HUES64 (cell line): ENCODE measurements at regions not wholly inside any gene's neighbourhood (a gene's known extent, or its start where the extent isn't known, plus 50 kb on each side); places are given as distances from the start of the nearest gene placed in this dataset.

ENCODE experiments used
- H3K27ac ChIP-seq: 2 replicates; pipeline ENCODE4 v1.7.0; 2013; ENCODE audit warnings: low read depth, low read length, inconsistent platforms
- H3K27me3 ChIP-seq: 2 replicates; pipeline ENCODE4 v1.6.1; 2013; ENCODE audit warnings: mild to moderate bottlenecking, low read length; ENCODE audit not compliant: insufficient read depth
- H3K36me3 ChIP-seq: 2 replicates; pipeline ENCODE4 v1.6.1; 2013; ENCODE audit warnings: mild to moderate bottlenecking, low read length; ENCODE audit not compliant: insufficient read depth
- H3K4me1 ChIP-seq: 2 replicates; pipeline ENCODE4 v1.6.1; 2013; ENCODE audit warnings: mild to moderate bottlenecking, low read length, moderate library complexity; ENCODE audit not compliant: insufficient read depth
- H3K4me3 ChIP-seq: 2 replicates; pipeline ENCODE4 v1.5.1; 2013; ENCODE audit warnings: mild to moderate bottlenecking, low read length, moderate library complexity
- H3K9ac ChIP-seq: 2 replicates; pipeline ENCODE4 v1.6.1; 2013; ENCODE audit warnings: mild to moderate bottlenecking, low read depth, low read length
- H3K9me3 ChIP-seq: 2 replicates; pipeline ENCODE4 v1.6.1; 2013; ENCODE audit warnings: low read depth, low read length; ENCODE audit not compliant: insufficient read depth
- WGBS: fragments of 150-250, 120-280 bp; methylation state at CpG from one replicate; pipeline ENCODE4 v1.1.7; 2013; ENCODE audit warnings: missing lambda C conversion rate; 5-methylcytosine and 5-hydroxymethylcytosine counted together

GRCh38 chr6:113172531-113172966 lies 684.6 kb upstream of the MARCKS start:
- Histone ChIP-seq H3K27ac (no peak overlapping the region), H3K9ac (no peak overlapping the region), H3K4me1 (no peaks in the 10 kb centered on the region), H3K9me3 (peaks cover 10% of the 10 kb centered on the region; the same call in 1 of the 2 replicates), H3K36me3 (no peaks in the 10 kb centered on the region), H3K27me3 (no peaks in the 10 kb centered on the region), H3K4me3 (no peak overlapping the region)
- WGBS = 76% methylated on average over 2 of the region's 2 CpGs

DNA sequence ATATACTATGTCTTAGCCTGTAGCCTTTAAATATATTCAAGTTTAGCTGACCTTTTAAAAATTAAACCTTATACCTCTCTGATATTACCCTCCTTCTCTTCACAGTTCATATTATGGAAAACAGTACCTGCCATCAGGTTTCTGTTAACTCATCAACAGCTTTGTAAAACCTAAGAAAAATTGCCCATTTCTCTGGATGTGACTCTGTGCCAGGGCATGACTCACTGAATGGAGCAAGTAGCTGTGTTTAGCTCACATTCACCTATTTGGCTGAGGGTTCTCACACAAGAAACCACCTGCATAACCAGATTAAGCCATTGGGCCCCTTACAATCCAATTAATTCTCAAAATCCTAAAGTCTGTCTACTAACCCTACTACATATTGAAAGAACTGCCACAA lies 678.8 kb upstream of the MARCKS start:
- no peak overlapping the region for H3K9ac ChIP-seq
- no peaks in the 10 kb centered on the region; the same call in 1 of the 2 replicates for H3K4me1 ChIP-seq
- no peaks in the 10 kb centered on the region for H3K9me3 ChIP-seq
- no peak overlapping the region for H3K27ac ChIP-seq
- H3K4me3 ChIP-seq = no peak overlapping the region
- H3K27me3 ChIP-seq = no peaks in the 10 kb centered on the region
- H3K36me3 ChIP-seq = no peaks in the 10 kb centered on the region

- no peaks in the 10 kb centered on the region; the same call in 1 of the 2 replicates for H3K4me1 ChIP-seq
- no peaks in the 10 kb centered on the region for H3K36me3 ChIP-seq
- H3K9ac ChIP-seq = no peak overlapping the region
- H3K27ac ChIP-seq = no peak overlapping the region
- H3K27me3 ChIP-seq = no peaks in the 10 kb centered on the region
- 93% methylated on average over 3 of the region's 3 CpGs for WGBS
- no peak overlapping the region for H3K4me3 ChIP-seq
- H3K9me3 ChIP-seq = no peaks in the 10 kb centered on the region
Observed at GRCh38 chr6:113181164-113181563, 676.0 kb upstream of the MARCKS start.

DNA sequence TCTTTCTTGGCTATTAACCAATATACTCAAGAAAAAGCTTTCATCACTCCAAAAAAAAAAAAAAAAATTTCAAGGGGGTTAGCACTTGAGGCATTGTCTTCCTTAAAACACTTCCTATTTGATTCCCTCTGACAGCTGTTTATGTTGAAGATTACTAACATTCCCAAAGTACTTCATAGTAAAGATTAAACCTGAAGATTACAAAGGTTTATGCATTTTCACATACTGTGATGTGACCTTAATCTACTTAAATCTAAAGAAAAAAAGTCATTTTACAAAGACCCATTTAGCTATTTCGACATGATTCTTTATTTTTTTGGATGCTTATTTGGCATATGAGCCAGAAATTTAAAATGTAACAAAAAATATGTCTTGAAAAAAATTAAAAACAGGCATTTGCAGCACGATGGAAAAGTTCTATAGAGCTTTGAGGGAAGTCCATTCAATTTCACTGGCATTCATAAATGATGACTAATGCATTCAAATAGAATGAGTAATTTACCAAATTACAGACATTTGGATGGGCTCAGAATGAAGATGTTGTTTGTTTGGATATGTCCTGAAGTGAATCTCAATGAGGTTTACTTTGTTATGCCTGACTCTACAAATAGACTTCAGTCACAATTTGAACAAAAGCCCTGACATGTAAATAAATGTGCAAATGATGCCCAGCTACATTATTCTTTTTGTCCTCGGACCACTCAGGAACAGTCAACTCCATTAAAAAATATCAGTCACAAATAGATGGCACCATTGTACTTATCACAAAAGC lies 674.6 kb upstream of the MARCKS start:
- Histone ChIP-seq H3K27me3 (no peaks in the 10 kb centered on the region), H3K4me3 (no peak overlapping the region), H3K4me1 (no peaks in the 10 kb centered on the region; the same call in 1 of the 2 replicates), H3K36me3 (no peaks in the 10 kb centered on the region), H3K27ac (no peak overlapping the region), H3K9ac (no peak overlapping the region), H3K9me3 (no peaks in the 10 kb centered on the region)
- 90% methylated on average over 3 of the region's 3 CpGs for WGBS

- 100% methylated on average over 3 of the region's 3 CpGs for WGBS
- H3K9me3 ChIP-seq = no peaks in the 10 kb centered on the region
Observed at GRCh38 chr6:113184291-113184690, 672.9 kb upstream of the MARCKS start.

GRCh38 chr6:113184736-113185135 lies 672.4 kb upstream of the MARCKS start:
- Histone ChIP-seq H3K36me3 (no peaks in the 10 kb centered on the region), H3K27ac (no peak overlapping the region), H3K4me1 (no peaks in the 10 kb centered on the region; the same call in 1 of the 2 replicates), H3K9ac (no peak overlapping the region), H3K4me3 (no peak overlapping the region), H3K9me3 (no peaks in the 10 kb centered on the region), H3K27me3 (no peaks in the 10 kb centered on the region)
- 98% methylated on average over 2 of the region's 2 CpGs for WGBS

More at GRCh38 chr6:113184291-113184690, 672.9 kb upstream of the MARCKS start:
- H3K27ac ChIP-seq = no peak overlapping the region
- no peaks in the 10 kb centered on the region; the same call in 1 of the 2 replicates for H3K4me1 ChIP-seq
- H3K27me3 ChIP-seq = no peaks in the 10 kb centered on the region
- no peaks in the 10 kb centered on the region for H3K36me3 ChIP-seq
- H3K9ac ChIP-seq = no peak overlapping the region
- H3K4me3 ChIP-seq = no peak overlapping the region

DNA sequence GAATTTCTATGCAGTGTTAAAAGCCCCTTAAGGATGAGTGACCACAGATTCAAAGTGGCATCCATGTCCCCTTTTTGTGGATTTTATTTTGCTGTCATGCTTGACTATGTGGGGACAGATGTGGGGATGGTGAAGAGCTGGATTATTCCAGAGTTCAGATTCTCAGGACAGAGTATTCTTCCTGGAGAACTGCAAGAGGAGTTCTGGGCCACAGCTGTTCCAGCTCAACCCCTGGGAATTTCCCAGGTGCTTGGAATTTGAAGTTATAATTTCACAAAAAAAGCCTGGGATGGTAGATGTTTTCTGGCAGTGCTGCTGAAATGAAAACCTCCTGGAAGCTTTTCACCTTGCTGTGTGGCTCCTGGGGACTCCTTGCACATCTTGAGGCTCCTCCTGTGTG lies 671.8 kb upstream of the MARCKS start:
- Histone ChIP-seq H3K4me1 (no peaks in the 10 kb centered on the region; the same call in 1 of the 2 replicates), H3K9ac (no peak overlapping the region), H3K27ac (no peak overlapping the region), H3K27me3 (no peaks in the 10 kb centered on the region), H3K4me3 (no peak overlapping the region), H3K36me3 (no peaks in the 10 kb centered on the region), H3K9me3 (no peaks in the 10 kb centered on the region)

DNA sequence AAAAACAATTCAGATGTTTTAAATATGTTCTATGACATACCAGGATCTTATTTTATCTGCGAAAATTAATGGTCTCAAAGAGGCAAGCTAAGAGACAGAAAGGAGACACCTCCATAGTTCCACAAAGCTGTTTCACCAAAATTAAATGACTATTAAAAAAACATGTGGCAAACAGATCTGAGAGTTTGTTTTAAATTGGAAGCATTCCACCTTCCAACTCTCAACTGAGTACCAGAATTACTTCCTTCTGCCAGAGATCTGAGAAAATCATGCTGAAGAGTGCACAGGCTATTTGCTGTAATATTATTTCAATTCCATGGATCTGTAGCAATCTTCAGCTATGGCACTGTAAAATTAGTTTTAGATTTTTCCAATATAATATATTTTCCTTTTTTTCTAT lies 669.5 kb upstream of the MARCKS start:
- no peaks in the 10 kb centered on the region for H3K4me1 ChIP-seq
- H3K27me3 ChIP-seq = no peaks in the 10 kb centered on the region
- H3K4me3 ChIP-seq = no peak overlapping the region
- H3K9ac ChIP-seq = no peak overlapping the region
- no peaks in the 10 kb centered on the region for H3K9me3 ChIP-seq
- H3K27ac ChIP-seq = no peak overlapping the region
- no peaks in the 10 kb centered on the region for H3K36me3 ChIP-seq
- 100% methylated on average over 1 of the region's 1 CpG for WGBS

DNA sequence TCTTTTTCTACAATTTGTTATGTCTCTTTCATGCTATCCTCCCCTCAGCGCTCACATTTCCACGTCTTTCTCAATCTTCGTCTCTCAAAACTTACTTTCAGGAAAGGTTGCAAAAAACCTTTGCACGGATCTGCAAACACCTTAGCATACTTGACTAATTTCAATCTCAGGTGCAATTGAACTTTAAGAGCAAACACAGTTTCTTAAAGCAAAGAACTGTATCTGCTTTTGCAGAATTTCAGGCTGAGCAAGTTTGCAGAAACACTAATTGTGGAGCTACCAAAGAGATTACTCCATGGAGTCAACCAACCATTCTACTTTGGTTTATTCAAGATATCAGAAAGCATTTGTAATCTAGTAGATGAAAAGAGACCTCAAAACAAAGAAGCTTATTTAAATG lies 668.2 kb upstream of the MARCKS start:
- Histone ChIP-seq H3K9me3 (no peaks in the 10 kb centered on the region), H3K9ac (no peak overlapping the region), H3K4me3 (no peak overlapping the region), H3K4me1 (no peaks in the 10 kb centered on the region), H3K27ac (no peak overlapping the region), H3K27me3 (no peaks in the 10 kb centered on the region), H3K36me3 (no peaks in the 10 kb centered on the region)
- 95% methylated on average over 4 of the region's 4 CpGs for WGBS

DNA sequence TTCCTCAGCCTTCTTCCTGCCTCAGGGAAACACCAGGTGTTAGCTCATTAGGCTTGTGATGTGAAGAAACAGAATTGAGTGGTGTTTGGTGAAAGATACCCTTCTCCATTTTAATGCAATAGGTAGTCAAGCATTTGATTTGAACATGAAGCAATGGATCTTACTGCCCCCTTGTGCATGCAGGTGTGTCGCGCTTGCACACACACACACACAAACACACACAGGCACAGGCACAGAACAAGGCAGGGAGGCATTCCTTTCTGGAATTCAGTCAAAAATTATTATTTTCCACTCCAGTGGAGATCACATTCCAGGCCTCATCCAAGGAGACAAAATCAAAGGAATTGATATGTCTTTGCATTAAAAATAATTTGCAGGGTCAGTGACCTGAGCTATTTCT lies 667.0 kb upstream of the MARCKS start:
- Histone ChIP-seq H3K4me3 (no peak overlapping the region), H3K36me3 (no peaks in the 10 kb centered on the region), H3K9me3 (no peaks in the 10 kb centered on the region), H3K4me1 (no peaks in the 10 kb centered on the region), H3K9ac (no peak overlapping the region), H3K27me3 (no peaks in the 10 kb centered on the region), H3K27ac (no peak overlapping the region)
- 90% methylated on average over 2 of the region's 2 CpGs for WGBS

- WGBS = 67% methylated on average over 1 of the region's 2 CpGs
Observed at GRCh38 chr6:113194090-113194489, 663.1 kb upstream of the MARCKS start.

More at GRCh38 chr6:113194090-113194489, 663.1 kb upstream of the MARCKS start:
- no peak overlapping the region for H3K27ac ChIP-seq
- no peaks in the 10 kb centered on the region for H3K9me3 ChIP-seq
- no peaks in the 10 kb centered on the region for H3K36me3 ChIP-seq
- no peak overlapping the region for H3K9ac ChIP-seq
- no peak overlapping the region for H3K4me3 ChIP-seq
- no peaks in the 10 kb centered on the region for H3K27me3 ChIP-seq
- H3K4me1 ChIP-seq = no peaks in the 10 kb centered on the region
